ENCODE measurements at regions not wholly inside any gene's neighbourhood (a gene's known extent, or its start where the extent isn't known, plus 50 kb on each side); places are given as distances from the start of the nearest gene placed in this dataset.
"Not testable (repeated sequence)": the region's sequence is repeated elsewhere in the genome, so short reads cannot be mapped to it uniquely, and the experiment has no call there.

- DNase-seq (ENCODE audit: extremely low read depth, low read depth), result no peak
- no peak overlapping the region for H3K4me3 ChIP-seq (replicated peaks; ENCODE audit: low read depth, low read length)
- TF ChIP-seq CTCF (IDR thresholded peaks at IDR 0.05; ENCODE audit: low read depth, low read length, missing control alignments), result no peak
Observed at GRCh38 chr5:106797996-106798395, 872.7 kb downstream of the EFNA5 start.

- H3K4me3 ChIP-seq (replicated peaks; ENCODE audit: low read depth, low read length), result no peak overlapping the region
- DNase-seq (ENCODE audit: extremely low read depth, low read depth), result no peak
- no peak for TF ChIP-seq CTCF (IDR thresholded peaks at IDR 0.05; ENCODE audit: low read depth, low read length, missing control alignments)
Observed at GRCh38 chr5:106796081-106796480, 874.7 kb downstream of the EFNA5 start.

GRCh38 chr5:106784846-106785245 lies 885.9 kb downstream of the EFNA5 start:
- TF ChIP-seq CTCF (IDR thresholded peaks at IDR 0.05; ENCODE audit: low read depth, low read length, missing control alignments), result no peak

GRCh38 chr5:106780355-106780754 lies 890.4 kb downstream of the EFNA5 start:
- H3K4me3 ChIP-seq (replicated peaks; ENCODE audit: low read depth, low read length), result no peak overlapping the region
- TF ChIP-seq CTCF (IDR thresholded peaks at IDR 0.05; ENCODE audit: low read depth, low read length, missing control alignments), result no peak
- no peak for DNase-seq (ENCODE audit: extremely low read depth, low read depth)

More at GRCh38 chr5:106784846-106785245, 885.9 kb downstream of the EFNA5 start:
- no peak for DNase-seq (ENCODE audit: extremely low read depth, low read depth)
- no peak overlapping the region for H3K4me3 ChIP-seq (replicated peaks; ENCODE audit: low read depth, low read length)

GRCh38 chr5:106776515-106776914 lies 894.2 kb downstream of the EFNA5 start:
- DNase-seq (ENCODE audit: extremely low read depth, low read depth), result not testable (repeated sequence)

GRCh38 chr5:106768392-106768791 lies 902.3 kb downstream of the EFNA5 start:
- DNase-seq (ENCODE audit: extremely low read depth, low read depth), result no peak
- no peak for TF ChIP-seq CTCF (IDR thresholded peaks at IDR 0.05; ENCODE audit: low read depth, low read length, missing control alignments)
- H3K4me3 ChIP-seq (replicated peaks; ENCODE audit: low read depth, low read length), result no peak overlapping the region

More at GRCh38 chr5:106776515-106776914, 894.2 kb downstream of the EFNA5 start:
- H3K4me3 ChIP-seq (replicated peaks; ENCODE audit: low read depth, low read length), result not testable (repeated sequence)

GRCh38 chr5:106766916-106767315 lies 903.8 kb downstream of the EFNA5 start:
- H3K4me3 ChIP-seq (replicated peaks; ENCODE audit: low read depth, low read length), result no peak overlapping the region
- TF ChIP-seq CTCF (IDR thresholded peaks at IDR 0.05; ENCODE audit: low read depth, low read length, missing control alignments), result no peak
- no peak for DNase-seq (ENCODE audit: extremely low read depth, low read depth)

All from HFF-Myc (cell line).